ENCODE measurements at regions not wholly inside any gene's neighbourhood (a gene's known extent, or its start where the extent isn't known, plus 50 kb on each side); places are given as distances from the start of the nearest gene placed in this dataset.

DNA sequence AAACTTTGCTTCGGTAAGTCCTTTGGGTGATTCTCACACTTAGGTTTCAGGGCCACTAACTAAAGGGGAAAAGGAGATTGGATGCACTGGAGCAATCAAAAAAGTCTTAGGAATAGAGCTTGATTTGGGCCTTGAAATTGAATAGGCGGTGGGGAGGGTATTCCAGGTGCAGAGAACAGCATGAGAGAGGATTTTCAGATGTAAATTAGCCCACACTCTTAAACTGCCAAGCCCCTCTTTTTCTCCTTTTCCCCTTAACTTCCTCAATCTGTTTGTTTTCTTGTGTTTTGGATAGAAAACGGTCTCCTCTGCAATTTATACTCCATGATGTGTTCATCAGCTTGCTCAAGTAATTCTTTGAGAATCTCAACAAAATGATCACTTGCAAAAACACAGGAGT is 62.1 kb upstream of the RIPOR2 start:
- Histone ChIP-seq H3K9me3 (ENCODE audit: control insufficient read depth in 5 of 5, low read length in 5 of 5) (no peaks in the 10 kb centered on the region), H3K9ac (ENCODE audit: low read length in 5 of 5) (no peak overlapping the region), H3K27ac (ENCODE audit: low read depth, low read length) (no peak overlapping the region), H3K4me1 (ENCODE audit: control insufficient read depth in 5 of 5, insufficient read depth in 5 of 5, low read length in 5 of 5) (peaks cover 2 to 17% (median 10%) of the 10 kb centered on the region in 5 donors), H3K4me3 (ENCODE audit: low read depth in 1 of 5, low read length in 5 of 5) (no peak overlapping the region), H3K27me3 (ENCODE audit: control insufficient read depth in 5 of 5, insufficient read depth in 4 of 5, low read length in 5 of 5) (no peaks in the 10 kb centered on the region), H3K36me3 (ENCODE audit: control insufficient read depth in 5 of 5, insufficient read depth in 5 of 5, low read length in 5 of 5) (no peaks in the 10 kb centered on the region)

DNA sequence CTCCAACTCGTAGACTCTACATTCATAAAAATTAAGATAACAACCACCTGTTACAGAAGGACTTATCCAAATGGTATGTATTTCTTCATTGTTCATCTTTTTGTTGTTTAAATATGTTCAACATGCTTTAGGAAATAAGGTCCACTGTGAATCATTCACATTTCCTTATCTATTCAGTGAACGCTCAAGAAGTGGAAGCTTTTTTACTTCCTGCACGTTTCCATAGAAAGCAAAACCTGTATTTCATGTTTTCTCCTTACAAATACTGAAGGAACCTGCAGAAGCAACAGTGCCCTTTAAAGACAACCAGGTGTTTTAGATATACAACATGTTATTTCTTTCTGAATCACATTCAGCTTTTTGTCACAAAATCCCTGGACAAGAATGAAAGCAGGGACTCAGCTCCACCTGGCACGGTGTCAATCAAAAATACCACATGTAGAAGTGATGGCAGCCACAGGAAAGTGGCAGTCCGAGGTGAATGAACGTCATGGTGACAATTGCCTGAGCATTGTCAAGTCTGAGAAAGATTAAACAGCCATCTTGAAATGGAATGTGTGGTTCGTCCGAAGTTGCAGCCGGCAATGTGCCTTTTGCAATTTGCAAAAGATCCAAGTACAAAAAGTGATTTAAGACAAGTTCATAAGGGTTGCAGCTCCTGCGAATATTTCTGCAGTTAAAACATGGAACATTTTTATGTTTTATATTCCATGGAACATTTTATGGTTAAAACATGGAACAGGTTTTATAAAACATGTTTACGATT is 66.7 kb upstream of the RIPOR2 start:
- Histone ChIP-seq H3K36me3 (ENCODE audit: control insufficient read depth in 5 of 5, insufficient read depth in 5 of 5, low read length in 5 of 5) (no peaks in the 10 kb centered on the region), H3K4me1 (ENCODE audit: control insufficient read depth in 5 of 5, insufficient read depth in 5 of 5, low read length in 5 of 5) (peaks cover 4 to 23% (median 18%) of the 10 kb centered on the region in 5 donors), H3K27me3 (ENCODE audit: control insufficient read depth in 5 of 5, insufficient read depth in 4 of 5, low read length in 5 of 5) (no peaks in the 10 kb centered on the region), H3K9me3 (ENCODE audit: control insufficient read depth in 5 of 5, low read length in 5 of 5) (no peaks in the 10 kb centered on the region), H3K27ac (ENCODE audit: low read depth, low read length) (no peak overlapping the region), H3K4me3 (ENCODE audit: low read depth in 1 of 5, low read length in 5 of 5) (peak overlapping the region in 1 of 5 donors; percentile 48), H3K9ac (ENCODE audit: low read length in 5 of 5) (no peak overlapping the region)

DNA sequence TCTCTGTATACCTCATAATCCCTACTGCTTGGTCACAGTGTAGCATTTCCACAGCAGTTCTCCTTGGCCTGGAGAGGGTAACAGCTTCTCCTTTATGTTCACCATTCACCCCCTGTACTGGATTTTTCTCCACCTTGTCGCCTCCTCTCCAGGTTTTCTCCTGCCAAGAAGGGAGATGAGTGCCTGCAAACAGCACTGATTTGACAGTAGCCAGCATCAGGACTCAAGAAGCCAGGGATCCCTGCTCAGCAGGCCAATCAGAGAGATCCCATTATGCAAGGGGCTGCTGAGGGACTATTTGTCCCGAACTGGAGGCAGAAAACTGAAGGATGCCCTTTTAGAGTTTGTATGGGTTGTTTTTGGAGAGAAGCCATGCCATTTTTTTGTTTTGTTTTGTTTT is 68.6 kb upstream of the RIPOR2 start:
- H3K36me3 ChIP-seq (ENCODE audit: control insufficient read depth in 5 of 5, insufficient read depth in 5 of 5, low read length in 5 of 5): no peaks in the 10 kb centered on the region
- no peak overlapping the region for H3K27ac ChIP-seq (ENCODE audit: low read depth, low read length)
- no peak overlapping the region for H3K9ac ChIP-seq (ENCODE audit: low read length in 5 of 5)
- H3K9me3 ChIP-seq (ENCODE audit: control insufficient read depth in 5 of 5, low read length in 5 of 5): no peaks in the 10 kb centered on the region
- H3K4me3 ChIP-seq (ENCODE audit: low read depth in 1 of 5, low read length in 5 of 5): no peak overlapping the region
- peaks cover 4 to 26% (median 20%) of the 10 kb centered on the region in 5 donors for H3K4me1 ChIP-seq (ENCODE audit: control insufficient read depth in 5 of 5, insufficient read depth in 5 of 5, low read length in 5 of 5)
- no peaks in the 10 kb centered on the region for H3K27me3 ChIP-seq (ENCODE audit: control insufficient read depth in 5 of 5, insufficient read depth in 4 of 5, low read length in 5 of 5)

DNA sequence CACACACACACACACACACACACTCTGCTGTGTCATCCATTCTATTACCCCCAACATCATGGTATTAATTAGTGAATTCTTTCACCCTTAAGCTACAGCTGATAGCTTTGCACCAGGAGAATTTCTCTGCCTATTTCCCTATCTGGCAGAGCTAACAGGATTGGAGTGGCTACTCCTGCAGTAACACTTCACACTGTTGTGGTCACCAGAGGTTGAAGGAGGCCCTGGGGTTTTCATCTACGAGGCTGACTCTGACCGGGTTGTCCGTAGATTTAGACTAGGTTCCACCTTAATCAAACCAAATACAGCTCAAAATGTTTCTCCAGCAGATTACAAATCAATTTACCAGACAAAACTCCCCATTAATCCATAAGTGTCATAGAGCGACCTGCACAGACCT is 69.2 kb upstream of the RIPOR2 start:
- no peak overlapping the region for H3K27ac ChIP-seq (ENCODE audit: low read depth, low read length)
- H3K36me3 ChIP-seq (ENCODE audit: control insufficient read depth in 5 of 5, insufficient read depth in 5 of 5, low read length in 5 of 5): no peaks in the 10 kb centered on the region
- no peak overlapping the region for H3K9ac ChIP-seq (ENCODE audit: low read length in 5 of 5)
- no peaks in the 10 kb centered on the region for H3K27me3 ChIP-seq (ENCODE audit: control insufficient read depth in 5 of 5, insufficient read depth in 4 of 5, low read length in 5 of 5)
- H3K9me3 ChIP-seq (ENCODE audit: control insufficient read depth in 5 of 5, low read length in 5 of 5): no peaks in the 10 kb centered on the region
- no peak overlapping the region for H3K4me3 ChIP-seq (ENCODE audit: low read depth in 1 of 5, low read length in 5 of 5)
- peaks cover 4 to 26% (median 20%) of the 10 kb centered on the region in 5 donors for H3K4me1 ChIP-seq (ENCODE audit: control insufficient read depth in 5 of 5, insufficient read depth in 5 of 5, low read length in 5 of 5)

DNA sequence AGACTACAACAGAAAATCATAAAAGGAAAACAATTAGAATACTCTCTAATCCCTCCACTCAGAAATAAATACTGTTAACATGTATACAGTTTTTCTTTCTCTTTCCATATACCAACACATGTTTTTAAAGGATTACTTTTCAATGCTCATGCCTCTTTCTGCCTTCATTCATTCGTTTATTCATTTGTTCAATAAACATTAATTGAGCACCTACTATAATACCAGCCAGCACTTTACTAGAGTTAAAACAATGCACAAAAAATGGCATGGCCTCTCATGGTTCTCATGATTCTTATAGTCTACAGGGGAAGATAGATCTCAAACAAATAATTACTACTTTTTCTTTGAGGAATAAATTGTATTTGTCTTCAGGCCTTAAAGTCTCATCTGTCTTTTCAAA is 70.3 kb upstream of the RIPOR2 start:
- Histone ChIP-seq H3K4me1 (ENCODE audit: control insufficient read depth in 5 of 5, insufficient read depth in 5 of 5, low read length in 5 of 5) (peaks cover 4 to 26% (median 20%) of the 10 kb centered on the region in 5 donors), H3K27ac (ENCODE audit: low read depth, low read length) (peak overlapping the region; percentile 4), H3K9me3 (ENCODE audit: control insufficient read depth in 5 of 5, low read length in 5 of 5) (no peaks in the 10 kb centered on the region), H3K36me3 (ENCODE audit: control insufficient read depth in 5 of 5, insufficient read depth in 5 of 5, low read length in 5 of 5) (no peaks in the 10 kb centered on the region), H3K4me3 (ENCODE audit: low read depth in 1 of 5, low read length in 5 of 5) (no peak overlapping the region), H3K9ac (ENCODE audit: low read length in 5 of 5) (no peak overlapping the region), H3K27me3 (ENCODE audit: control insufficient read depth in 5 of 5, insufficient read depth in 4 of 5, low read length in 5 of 5) (no peaks in the 10 kb centered on the region)

DNA sequence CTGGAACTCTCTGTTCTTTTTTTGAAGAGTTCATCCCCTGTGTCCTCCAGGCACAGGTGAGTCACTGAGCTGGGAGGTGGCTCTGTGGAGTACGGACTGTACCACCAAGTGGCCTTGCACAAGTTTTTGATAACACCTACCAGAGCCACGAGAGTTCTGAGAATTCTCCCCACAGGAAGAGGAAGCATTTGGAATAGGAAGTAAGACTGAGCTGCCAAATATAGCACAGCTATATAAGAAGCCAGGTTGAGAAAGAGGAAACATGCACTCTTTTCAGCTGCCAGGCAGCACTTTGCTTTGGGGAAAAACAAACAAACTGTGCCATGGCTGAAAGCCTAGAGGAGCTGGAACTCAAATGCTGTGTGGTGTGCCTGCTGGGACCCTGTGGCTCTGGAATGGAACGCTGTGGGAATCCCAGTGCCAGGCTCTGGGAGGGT is 70.8 kb upstream of the RIPOR2 start:
- no peaks in the 10 kb centered on the region for H3K9me3 ChIP-seq (ENCODE audit: control insufficient read depth in 5 of 5, low read length in 5 of 5)
- peak overlapping the region; percentile 4 for H3K27ac ChIP-seq (ENCODE audit: low read depth, low read length)
- H3K36me3 ChIP-seq (ENCODE audit: control insufficient read depth in 5 of 5, insufficient read depth in 5 of 5, low read length in 5 of 5): no peaks in the 10 kb centered on the region
- H3K4me1 ChIP-seq (ENCODE audit: control insufficient read depth in 5 of 5, insufficient read depth in 5 of 5, low read length in 5 of 5): peaks cover 4 to 26% (median 20%) of the 10 kb centered on the region in 5 donors
- no peak overlapping the region for H3K4me3 ChIP-seq (ENCODE audit: low read depth in 1 of 5, low read length in 5 of 5)
- no peaks in the 10 kb centered on the region for H3K27me3 ChIP-seq (ENCODE audit: control insufficient read depth in 5 of 5, insufficient read depth in 4 of 5, low read length in 5 of 5)
- H3K9ac ChIP-seq (ENCODE audit: low read length in 5 of 5): no peak overlapping the region

DNA sequence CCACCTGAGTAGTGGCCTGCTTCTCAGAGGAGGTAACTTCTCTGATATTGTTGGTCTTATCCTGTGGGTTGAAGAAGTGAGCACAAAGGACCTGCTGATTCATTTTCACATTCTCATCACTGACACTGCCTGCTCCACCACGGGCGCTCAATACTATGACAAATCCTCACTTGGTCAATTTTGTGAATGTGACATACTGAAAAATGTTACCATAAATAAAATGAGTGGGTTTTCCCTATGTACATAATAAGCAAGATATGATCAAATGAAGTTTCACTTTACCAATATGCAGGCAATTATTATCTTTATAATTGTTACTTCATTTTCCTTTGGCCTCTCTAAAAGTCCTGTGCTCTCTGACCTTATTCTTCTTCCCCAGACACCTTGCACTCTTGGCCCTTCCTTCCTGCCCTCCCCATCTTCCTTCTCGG is 71.5 kb upstream of the RIPOR2 start:
- Histone ChIP-seq H3K27me3 (ENCODE audit: control insufficient read depth in 5 of 5, insufficient read depth in 4 of 5, low read length in 5 of 5) (no peaks in the 10 kb centered on the region), H3K36me3 (ENCODE audit: control insufficient read depth in 5 of 5, insufficient read depth in 5 of 5, low read length in 5 of 5) (no peaks in the 10 kb centered on the region), H3K4me3 (ENCODE audit: low read depth in 1 of 5, low read length in 5 of 5) (no peak overlapping the region), H3K9me3 (ENCODE audit: control insufficient read depth in 5 of 5, low read length in 5 of 5) (no peaks in the 10 kb centered on the region), H3K4me1 (ENCODE audit: control insufficient read depth in 5 of 5, insufficient read depth in 5 of 5, low read length in 5 of 5) (peaks cover 4 to 26% (median 20%) of the 10 kb centered on the region in 5 donors), H3K27ac (ENCODE audit: low read depth, low read length) (peak overlapping the region; percentile 4), H3K9ac (ENCODE audit: low read length in 5 of 5) (no peak overlapping the region)

DNA sequence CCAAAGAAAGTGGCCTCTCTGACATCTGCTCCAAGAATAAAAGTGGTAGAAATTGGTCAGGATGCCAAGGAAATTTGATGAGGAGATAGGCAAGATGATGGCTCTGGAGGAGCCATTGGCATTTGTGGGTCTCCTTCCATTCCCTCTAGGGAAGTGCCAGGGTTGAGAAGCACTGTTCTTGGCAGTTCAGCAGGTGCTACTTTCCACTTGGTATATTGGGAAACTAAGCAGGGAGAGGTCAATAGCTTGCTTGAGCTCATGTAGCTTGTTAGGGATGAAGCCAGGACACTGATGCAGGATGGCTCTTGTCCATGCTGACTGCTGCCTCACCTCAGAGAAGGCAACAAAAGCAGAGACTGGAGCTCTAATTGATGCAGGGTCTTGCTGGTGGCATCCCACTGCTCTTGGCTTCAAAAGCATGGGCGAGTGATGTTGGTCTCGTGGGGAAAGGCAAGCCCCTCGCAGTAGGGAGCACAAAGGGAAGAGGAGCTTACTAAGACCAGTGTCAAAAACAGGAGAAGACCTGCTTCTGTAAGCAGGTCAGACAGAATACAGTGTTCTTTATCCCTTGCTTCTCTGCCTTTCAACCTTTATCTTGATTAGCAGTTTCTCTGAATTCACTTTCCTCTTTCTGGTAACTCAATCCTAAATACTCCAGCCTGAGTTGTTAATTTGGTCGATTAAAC is 73.1 kb upstream of the RIPOR2 start:
- Histone ChIP-seq H3K27me3 (ENCODE audit: control insufficient read depth in 5 of 5, insufficient read depth in 4 of 5, low read length in 5 of 5) (no peaks in the 10 kb centered on the region), H3K27ac (ENCODE audit: low read depth, low read length) (no peak overlapping the region), H3K9ac (ENCODE audit: low read length in 5 of 5) (no peak overlapping the region), H3K4me3 (ENCODE audit: low read depth in 1 of 5, low read length in 5 of 5) (no peak overlapping the region), H3K9me3 (ENCODE audit: control insufficient read depth in 5 of 5, low read length in 5 of 5) (no peaks in the 10 kb centered on the region), H3K36me3 (ENCODE audit: control insufficient read depth in 5 of 5, insufficient read depth in 5 of 5, low read length in 5 of 5) (no peaks in the 10 kb centered on the region), H3K4me1 (ENCODE audit: control insufficient read depth in 5 of 5, insufficient read depth in 5 of 5, low read length in 5 of 5) (peaks cover 2 to 23% (median 14%) of the 10 kb centered on the region in 5 donors)

DNA sequence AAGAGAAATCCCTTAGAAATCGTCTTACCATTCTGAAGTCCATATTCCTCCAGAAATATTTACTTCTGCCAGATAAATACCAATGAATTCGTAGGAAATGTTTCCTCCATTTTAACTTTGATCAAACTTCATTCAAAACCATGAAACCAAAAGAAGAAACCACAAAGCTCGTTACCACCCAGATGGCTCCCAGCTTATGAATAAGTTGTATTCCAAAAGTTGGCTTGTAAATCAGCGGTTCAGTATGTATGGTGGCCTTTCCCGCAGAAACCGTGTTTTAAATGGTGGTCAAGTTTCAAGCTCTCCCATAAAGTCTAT is 73.6 kb upstream of the RIPOR2 start:
- H3K9ac ChIP-seq (ENCODE audit: low read length in 5 of 5): no peak overlapping the region
- H3K4me3 ChIP-seq (ENCODE audit: low read depth in 1 of 5, low read length in 5 of 5): no peak overlapping the region
- H3K36me3 ChIP-seq (ENCODE audit: control insufficient read depth in 5 of 5, insufficient read depth in 5 of 5, low read length in 5 of 5): no peaks in the 10 kb centered on the region
- no peak overlapping the region for H3K27ac ChIP-seq (ENCODE audit: low read depth, low read length)
- no peaks in the 10 kb centered on the region for H3K27me3 ChIP-seq (ENCODE audit: control insufficient read depth in 5 of 5, insufficient read depth in 4 of 5, low read length in 5 of 5)
- peaks cover 2 to 24% (median 15%) of the 10 kb centered on the region in 5 donors for H3K4me1 ChIP-seq (ENCODE audit: control insufficient read depth in 5 of 5, insufficient read depth in 5 of 5, low read length in 5 of 5)
- H3K9me3 ChIP-seq (ENCODE audit: control insufficient read depth in 5 of 5, low read length in 5 of 5): no peaks in the 10 kb centered on the region

DNA sequence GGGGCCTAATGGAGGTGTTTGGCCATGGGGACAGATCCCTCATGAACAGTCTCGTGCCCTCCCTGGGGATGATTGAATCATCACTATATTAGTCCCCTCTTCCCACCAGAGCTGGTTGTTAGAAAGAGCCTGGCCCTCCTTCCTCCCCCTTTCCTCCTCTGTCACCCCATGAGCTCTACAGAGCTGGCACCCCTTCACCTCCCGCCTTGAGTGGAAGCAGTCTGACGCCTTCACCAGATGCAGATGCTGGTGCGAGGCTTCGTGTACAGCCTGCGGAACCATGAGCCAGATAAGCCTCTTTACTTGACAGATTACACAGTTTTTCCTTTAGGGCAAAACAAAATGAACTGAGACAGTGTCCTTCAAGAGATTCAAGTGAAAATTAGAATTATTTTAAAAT is 74.4 kb upstream of the RIPOR2 start:
- no peaks in the 10 kb centered on the region for H3K9me3 ChIP-seq (ENCODE audit: control insufficient read depth in 5 of 5, low read length in 5 of 5)
- no peak overlapping the region for H3K4me3 ChIP-seq (ENCODE audit: low read depth in 1 of 5, low read length in 5 of 5)

More for the DNA sequence above, 74.4 kb upstream of the RIPOR2 start:
- H3K9ac ChIP-seq (ENCODE audit: low read length in 5 of 5): no peak overlapping the region
- no peak overlapping the region for H3K27ac ChIP-seq (ENCODE audit: low read depth, low read length)
- no peaks in the 10 kb centered on the region for H3K36me3 ChIP-seq (ENCODE audit: control insufficient read depth in 5 of 5, insufficient read depth in 5 of 5, low read length in 5 of 5)
- H3K4me1 ChIP-seq (ENCODE audit: control insufficient read depth in 5 of 5, insufficient read depth in 5 of 5, low read length in 5 of 5): peaks cover 3 to 26% (median 23%) of the 10 kb centered on the region in 5 donors
- H3K27me3 ChIP-seq (ENCODE audit: control insufficient read depth in 5 of 5, insufficient read depth in 4 of 5, low read length in 5 of 5): no peaks in the 10 kb centered on the region
